ENCODE measurements at regions not wholly inside any gene's neighbourhood (a gene's known extent, or its start where the extent isn't known, plus 50 kb on each side); places are given as distances from the start of the nearest gene placed in this dataset.

- no peak for DNase-seq
Measured at GRCh38 chr7:22962775-22963350, 51.1 kb downstream of the HYCC1 start.

DNA sequence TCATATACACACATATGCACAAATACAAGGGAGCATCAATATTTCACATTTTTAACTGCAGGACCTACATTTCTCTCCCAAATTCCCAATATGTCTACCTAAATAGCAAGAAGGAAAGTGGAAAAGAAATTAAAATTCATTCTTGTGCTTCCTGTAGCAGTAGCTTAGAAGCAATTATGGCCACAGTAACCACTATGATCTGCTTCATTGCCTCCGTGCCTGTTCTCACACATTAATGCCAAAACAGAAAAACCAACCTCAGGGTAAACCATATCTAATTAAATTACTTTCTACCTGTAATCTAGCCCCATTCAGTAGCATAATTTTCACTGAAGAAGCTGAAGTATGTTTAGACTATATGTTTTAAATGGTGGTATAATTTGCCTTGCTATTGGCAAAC is 55.2 kb downstream of the HYCC1 start:
- DNase-seq, result no peak

DNA sequence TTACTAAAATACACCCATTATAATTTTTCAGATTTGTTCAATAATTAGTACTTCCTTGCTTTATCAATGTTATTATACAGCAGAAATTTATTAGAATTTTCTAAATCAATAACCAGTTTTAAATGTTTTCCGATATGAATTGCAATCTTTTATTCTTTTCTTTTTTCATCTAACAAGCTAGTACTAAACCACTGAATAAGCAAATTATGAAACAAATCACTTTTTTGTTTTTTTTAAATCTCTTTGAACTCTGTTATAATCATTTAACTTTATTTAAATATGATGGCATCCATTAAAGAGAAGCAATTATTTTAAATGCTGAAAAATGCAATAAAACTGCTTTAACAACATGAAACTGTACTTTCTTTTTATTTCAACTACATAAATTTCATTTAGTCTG is 59.7 kb downstream of the HYCC1 start:
- DNase-seq, result no peak

- DNase-seq, result no peak
Measured at GRCh38 chr7:22952306-22953015, 61.5 kb downstream of the HYCC1 start.

DNA sequence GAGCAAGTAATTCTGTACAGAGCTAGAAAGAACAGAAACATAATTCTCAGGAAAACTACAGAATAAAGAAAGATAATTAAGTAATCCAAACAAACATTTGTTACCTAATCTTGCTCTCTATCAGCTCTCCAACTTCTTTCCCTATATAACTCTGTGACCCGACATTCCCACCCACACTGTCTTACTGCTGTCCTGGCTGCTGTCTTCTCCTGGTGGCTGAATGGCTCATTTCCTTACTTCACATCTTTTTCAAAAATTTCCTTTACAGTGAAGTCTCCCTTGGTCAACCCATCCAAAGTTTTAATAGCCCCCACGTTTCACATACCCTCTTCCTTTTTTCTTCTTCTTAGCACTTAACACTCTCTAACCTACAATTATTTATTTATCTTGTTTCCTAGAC is 64.0 kb downstream of the HYCC1 start:
- no peak for DNase-seq

- no peak for DNase-seq
Measured at GRCh38 chr7:22949221-22949620, 64.7 kb downstream of the HYCC1 start.

- no peak for DNase-seq
Measured at GRCh38 chr7:22948770-22949169, 65.2 kb downstream of the HYCC1 start.

DNA sequence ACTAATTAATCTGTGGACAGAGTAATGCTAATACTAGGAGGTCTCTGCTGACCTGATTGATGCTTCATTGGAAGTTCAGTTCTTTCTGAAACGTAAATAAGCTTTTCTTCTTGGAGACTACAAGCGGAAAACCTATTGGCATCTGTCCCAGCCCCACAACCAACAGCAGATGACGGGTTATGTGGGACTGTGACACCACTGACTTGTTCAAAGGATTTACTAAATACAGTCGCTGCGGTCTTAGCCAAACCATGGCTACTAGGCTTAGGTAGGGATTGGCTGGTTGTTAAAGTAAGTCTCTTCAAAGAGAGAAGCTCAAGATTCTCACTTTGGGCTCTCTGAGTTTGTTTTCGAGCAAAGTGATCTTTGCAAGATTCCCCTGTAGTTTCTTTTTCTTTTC is 68.3 kb downstream of the HYCC1 start:
- DNase-seq, result no peak

GRCh38 chr7:22944510-22944909 is 69.4 kb downstream of the HYCC1 start:
- DNase-seq, result no peak

DNA sequence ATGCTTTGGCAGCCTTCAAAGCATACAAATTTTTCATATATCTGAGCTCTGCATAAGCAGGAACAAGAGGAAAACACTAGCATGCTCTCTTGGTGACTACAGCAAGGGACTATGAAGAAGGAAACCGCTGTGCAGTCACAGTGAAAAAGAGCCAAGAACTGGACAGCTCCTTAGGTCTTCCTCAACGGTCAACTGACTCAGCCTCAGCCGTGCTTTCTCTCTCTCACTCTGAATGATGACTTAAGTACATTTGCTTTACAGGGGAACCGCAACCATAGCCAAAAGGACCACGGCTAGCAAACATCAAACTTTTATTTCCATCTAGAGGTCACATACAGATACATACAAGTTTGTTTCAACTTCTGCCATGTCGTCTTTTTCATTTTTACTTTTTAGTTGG is 69.9 kb downstream of the HYCC1 start:
- DNase-seq, result no peak

GRCh38 chr7:22942191-22942590 is 71.7 kb downstream of the HYCC1 start:
- no peak for DNase-seq

DNA sequence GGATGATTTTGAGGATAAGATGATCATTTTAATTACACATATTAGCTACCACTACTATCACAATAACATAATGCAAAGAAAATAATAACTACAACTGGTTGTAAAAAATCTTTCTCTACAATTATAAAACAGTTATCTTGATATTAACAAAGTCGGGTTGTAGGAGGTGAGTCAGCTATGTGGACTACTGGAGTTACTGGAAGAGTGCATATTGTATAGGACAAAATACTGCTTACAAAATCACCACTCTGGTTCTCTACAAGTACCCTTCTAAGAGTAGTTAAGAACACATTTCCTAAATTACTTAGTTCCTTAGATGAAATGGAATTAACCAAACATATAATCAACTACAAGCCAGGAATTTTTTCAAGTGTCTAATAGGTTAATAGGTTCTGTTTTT is 74.1 kb downstream of the HYCC1 start:
- no peak for DNase-seq

DNA sequence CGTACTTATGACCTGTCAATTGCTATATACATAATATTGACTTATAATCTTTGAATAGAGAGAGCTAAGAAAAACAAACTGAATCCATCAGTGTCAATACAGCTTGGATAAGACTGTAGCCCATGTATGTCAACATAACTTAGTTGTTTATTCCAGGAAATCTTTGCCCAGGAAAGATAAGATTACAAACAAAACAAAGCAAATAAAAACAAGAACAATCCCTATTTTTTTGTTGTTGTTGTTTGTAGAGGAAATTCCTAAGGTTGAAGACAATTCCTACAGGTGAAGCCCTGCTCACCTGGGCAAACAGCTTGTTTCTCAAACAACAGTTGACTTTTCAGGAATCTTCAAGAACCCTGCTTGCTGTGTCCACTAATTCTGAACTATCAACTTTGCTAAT is 76.0 kb downstream of the HYCC1 start:
- DNase-seq, result no peak

- no peak for DNase-seq
Measured at GRCh38 chr7:22936246-22936645, 77.7 kb downstream of the HYCC1 start.

DNA sequence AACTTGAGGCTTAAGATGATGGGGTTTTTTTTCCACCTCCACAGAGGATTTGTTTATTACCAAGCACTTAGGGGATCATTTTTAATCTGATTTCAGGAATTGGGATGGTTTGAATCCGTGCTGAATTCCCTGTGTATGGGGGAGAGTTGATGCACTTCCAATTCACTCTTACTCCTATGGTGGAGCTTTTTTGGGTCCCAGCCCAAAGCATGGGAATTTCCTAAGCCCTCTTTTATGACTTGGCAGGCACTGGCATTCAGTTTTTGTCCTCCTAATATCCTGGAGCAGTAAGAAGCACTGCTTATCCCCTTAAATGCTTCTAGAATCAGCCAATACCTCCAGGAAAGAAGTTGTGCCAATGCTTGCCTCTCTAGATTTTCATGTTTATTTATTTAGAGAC is 78.7 kb downstream of the HYCC1 start:
- DNase-seq, result no peak

DNA sequence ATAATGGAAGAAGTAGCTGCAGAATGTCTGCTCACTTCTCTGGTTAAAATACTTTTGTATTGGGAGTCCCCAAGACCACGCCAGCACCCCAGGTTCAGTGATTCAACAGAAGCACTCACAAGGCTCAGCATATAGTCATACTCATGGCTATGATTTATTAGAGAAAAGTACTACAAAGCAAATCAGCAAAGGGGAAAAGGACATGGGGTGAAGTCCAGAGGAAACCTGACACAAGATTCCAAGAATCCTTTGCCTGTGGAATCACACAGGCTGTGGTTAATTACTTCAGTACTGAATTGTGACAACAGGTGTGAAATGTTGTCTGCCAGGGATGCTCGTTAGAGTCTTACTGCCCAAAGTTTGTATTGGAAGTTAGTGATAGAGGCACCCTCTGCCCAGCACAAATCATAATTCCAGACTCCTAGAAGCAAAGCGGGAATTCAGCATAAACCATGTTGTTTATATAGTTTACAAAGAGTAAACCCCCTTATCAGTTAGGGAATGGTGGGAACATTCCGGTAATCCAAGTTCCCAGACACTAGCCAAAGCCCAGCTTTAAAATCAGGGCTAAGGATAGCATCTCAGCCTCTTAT is 79.4 kb downstream of the HYCC1 start:
- DNase-seq, result no peak

DNA sequence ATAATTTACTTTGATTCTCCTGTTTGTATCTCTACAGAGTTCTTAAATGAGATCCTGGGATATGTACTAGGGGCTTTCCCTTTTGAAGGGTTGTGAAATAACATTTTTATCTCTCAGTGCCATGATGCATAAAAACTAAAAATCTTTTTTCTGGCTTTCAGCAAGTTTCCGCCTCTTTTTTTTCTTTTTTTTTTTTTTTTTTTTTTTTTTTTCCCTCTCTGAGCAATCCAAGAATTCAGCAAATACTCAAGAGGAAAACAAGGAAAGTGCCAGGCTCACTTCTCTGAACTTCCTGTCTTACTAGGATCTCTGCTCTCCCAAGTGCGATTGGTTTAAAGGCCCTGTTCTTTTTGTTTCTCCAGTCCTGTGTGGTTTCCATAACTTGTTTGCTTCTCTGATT is 79.9 kb downstream of the HYCC1 start:
- DNase-seq, result no peak

- DNase-seq, result no peak
Measured at GRCh38 chr7:22932896-22933295, 81.0 kb downstream of the HYCC1 start.

DNA sequence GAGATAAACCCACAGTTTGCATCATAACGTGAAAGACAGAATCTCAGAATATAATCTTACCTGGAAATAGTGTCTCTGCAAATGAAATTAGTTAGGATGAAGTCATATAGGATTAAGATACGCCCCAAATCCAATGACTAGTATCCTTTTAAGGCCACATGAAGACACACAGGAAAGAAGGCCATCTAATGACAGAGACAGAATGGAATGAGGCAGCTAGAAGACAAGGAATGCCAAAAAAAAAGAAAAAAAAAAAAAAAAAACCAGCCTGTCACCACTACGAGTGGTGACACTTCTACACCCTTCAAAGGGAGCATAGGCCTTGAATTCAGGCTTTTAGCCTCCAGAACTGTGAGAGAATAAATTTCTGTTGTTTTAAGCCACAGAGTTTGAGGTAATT is 82.9 kb downstream of the HYCC1 start:
- DNase-seq, result no peak

- DNase-seq, result no peak
Measured at GRCh38 chr7:22922307-22922706, 91.6 kb downstream of the HYCC1 start.

DNA sequence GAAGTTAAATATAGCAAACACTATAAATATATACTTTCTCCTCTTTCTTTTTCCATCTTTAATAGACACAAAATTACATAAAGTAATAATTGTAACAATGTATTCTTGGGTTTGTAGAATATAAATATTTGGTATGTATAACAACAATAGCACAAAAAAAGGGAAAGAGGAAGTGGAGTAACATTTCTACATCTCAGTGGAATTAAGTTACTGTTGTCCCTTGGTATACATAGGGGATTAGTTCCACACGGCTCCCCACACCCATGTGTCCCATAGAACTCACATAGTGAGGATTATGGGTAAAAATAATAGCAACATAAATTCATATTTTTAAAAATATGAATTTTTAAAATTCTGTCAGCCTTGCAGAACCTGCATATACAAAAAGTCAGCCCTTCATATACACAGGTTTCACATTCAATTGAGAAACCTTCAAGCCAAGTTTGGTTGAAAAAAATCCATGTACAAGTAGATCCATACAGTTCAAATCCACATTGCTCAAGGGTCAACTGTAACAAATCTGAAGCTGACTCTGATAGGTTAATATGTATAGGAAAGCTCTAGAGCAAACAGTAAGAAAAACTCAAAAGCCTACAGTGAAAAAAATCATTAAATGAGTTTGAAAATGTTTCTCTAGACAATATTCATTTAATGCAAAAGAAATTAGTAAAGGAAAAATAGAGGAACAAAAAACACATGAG is 92.4 kb downstream of the HYCC1 start:
- no peak for DNase-seq

GRCh38 chr7:22920672-22921071 is 93.3 kb downstream of the HYCC1 start:
- DNase-seq, result no peak

DNA sequence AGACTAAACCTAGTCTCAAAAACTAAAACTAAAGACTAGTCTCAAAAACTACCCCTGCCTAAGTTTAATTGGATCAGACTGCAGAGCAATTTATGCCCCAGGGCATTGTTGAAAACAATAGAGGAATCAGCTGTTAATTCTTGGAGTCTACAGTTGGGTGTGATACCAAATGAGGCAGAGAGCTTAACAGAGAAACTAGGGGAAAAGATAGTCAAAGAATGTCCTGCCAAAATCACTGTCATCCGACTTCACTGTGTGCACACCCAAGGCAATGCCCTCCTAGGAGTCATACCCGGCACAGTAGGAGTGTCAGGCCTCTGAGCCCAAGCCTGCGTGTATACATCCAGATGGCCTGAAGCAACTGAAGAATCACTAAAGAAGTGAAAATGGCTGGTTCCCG is 90.5 kb upstream of the TOMM7 start:
- DNase-seq, result no peak

- no peak for DNase-seq
Measured at GRCh38 chr7:22911889-22912288, 89.2 kb upstream of the TOMM7 start.
